ENCODE measurements at regions not wholly inside any gene's neighbourhood (a gene's known extent, or its start where the extent isn't known, plus 50 kb on each side); places are given as distances from the start of the nearest gene placed in this dataset.

DNA sequence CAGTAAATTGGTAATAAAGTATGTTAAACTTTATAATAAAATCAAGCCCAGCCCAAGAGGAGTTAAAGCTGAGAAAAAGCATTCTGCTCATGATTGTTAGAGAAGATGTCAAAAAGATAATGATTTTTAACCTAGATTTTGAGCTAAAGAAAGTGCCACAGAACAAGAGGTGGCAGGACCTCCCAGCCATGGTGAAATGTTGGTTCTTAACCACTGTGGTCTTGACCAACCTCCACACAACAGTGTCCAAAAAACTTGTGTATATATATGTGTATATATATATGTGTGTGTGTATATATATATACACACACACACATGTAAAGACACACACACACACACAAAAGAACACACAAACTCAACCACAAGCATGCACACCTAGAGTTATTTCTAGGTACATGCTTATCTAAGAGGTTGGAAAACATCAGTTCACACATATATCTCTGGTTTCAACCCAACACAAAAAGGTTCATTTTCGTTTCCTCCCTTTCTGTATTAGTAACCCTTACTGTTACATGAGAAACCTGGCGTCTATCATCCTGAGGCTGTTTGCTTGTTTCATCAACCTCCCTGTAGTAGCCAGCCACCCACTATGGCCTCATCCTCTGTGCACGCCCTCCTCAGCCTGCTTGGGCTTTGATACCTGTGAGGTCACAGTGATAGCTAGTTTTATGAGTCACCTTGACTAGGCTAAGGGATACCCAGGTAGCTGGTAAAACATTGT is 631.8 kb upstream of the ID2 start:
- H4K20me1 ChIP-seq (replicated peaks; ENCODE audit: control insufficient read depth, insufficient read depth, low read length): no peaks in the 10 kb centered on the region
- TF ChIP-seq KDM5B (IDR thresholded peaks at IDR 0.05; ENCODE audit: insufficient replicate concordance, low read depth, low read length): no peak
- no peak for TF ChIP-seq ZNF589 (CRISPR knock-in tag; IDR thresholded peaks at IDR 0.05; ENCODE audit: low read depth)
- TF ChIP-seq NR3C1 (CRISPR knock-in tag; IDR thresholded peaks at IDR 0.05): no peak
- TF ChIP-seq, protein P1, sequence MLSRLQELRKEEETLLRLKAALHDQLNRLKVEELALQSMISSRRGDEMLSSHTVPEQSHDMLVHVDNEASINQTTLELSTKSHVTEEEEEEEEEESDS (CRISPR knock-in tag; IDR thresholded peaks at IDR 0.05): no peak
- TF ChIP-seq, protein P2, sequence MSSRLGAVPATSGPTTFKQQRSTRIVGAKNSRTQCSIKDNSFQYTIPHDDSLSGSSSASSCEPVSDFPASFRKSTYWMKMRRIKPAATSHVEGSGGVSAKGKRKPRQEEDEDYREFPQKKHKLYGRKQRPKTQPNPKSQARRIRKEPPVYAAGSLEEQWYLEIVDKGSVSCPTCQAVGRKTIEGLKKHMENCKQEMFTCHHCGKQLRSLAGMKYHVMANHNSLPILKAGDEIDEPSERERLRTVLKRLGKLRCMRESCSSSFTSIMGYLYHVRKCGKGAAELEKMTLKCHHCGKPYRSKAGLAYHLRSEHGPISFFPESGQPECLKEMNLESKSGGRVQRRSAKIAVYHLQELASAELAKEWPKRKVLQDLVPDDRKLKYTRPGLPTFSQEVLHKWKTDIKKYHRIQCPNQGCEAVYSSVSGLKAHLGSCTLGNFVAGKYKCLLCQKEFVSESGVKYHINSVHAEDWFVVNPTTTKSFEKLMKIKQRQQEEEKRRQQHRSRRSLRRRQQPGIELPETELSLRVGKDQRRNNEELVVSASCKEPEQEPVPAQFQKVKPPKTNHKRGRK (tag; IDR thresholded peaks at IDR 0.05): no peak
- TF ChIP-seq SAFB2 (IDR thresholded peaks at IDR 0.05; ENCODE audit: borderline replicate concordance, low read depth, low read length, severe bottlenecking): no peak
- no peak for TF ChIP-seq ZNF140 (CRISPR knock-in tag; IDR thresholded peaks at IDR 0.05)
- TF ChIP-seq, protein P3, sequence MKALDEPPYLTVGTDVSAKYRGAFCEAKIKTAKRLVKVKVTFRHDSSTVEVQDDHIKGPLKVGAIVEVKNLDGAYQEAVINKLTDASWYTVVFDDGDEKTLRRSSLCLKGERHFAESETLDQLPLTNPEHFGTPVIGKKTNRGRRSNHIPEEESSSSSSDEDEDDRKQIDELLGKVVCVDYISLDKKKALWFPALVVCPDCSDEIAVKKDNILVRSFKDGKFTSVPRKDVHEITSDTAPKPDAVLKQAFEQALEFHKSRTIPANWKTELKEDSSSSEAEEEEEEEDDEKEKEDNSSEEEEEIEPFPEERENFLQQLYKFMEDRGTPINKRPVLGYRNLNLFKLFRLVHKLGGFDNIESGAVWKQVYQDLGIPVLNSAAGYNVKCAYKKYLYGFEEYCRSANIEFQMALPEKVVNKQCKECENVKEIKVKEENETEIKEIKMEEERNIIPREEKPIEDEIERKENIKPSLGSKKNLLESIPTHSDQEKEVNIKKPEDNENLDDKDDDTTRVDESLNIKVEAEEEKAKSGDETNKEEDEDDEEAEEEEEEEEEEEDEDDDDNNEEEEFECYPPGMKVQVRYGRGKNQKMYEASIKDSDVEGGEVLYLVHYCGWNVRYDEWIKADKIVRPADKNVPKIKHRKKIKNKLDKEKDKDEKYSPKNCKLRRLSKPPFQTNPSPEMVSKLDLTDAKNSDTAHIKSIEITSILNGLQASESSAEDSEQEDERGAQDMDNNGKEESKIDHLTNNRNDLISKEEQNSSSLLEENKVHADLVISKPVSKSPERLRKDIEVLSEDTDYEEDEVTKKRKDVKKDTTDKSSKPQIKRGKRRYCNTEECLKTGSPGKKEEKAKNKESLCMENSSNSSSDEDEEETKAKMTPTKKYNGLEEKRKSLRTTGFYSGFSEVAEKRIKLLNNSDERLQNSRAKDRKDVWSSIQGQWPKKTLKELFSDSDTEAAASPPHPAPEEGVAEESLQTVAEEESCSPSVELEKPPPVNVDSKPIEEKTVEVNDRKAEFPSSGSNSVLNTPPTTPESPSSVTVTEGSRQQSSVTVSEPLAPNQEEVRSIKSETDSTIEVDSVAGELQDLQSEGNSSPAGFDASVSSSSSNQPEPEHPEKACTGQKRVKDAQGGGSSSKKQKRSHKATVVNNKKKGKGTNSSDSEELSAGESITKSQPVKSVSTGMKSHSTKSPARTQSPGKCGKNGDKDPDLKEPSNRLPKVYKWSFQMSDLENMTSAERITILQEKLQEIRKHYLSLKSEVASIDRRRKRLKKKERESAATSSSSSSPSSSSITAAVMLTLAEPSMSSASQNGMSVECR (CRISPR knock-in tag; IDR thresholded peaks at IDR 0.05): no peak
- TF ChIP-seq CHD2 (IDR thresholded peaks at IDR 0.05; ENCODE audit: low read depth, low read length): no peak
- no peak for TF ChIP-seq FOS (IDR thresholded peaks at IDR 0.05; ENCODE audit: extremely low read depth, insufficient read length)
- TF ChIP-seq, protein P4, sequence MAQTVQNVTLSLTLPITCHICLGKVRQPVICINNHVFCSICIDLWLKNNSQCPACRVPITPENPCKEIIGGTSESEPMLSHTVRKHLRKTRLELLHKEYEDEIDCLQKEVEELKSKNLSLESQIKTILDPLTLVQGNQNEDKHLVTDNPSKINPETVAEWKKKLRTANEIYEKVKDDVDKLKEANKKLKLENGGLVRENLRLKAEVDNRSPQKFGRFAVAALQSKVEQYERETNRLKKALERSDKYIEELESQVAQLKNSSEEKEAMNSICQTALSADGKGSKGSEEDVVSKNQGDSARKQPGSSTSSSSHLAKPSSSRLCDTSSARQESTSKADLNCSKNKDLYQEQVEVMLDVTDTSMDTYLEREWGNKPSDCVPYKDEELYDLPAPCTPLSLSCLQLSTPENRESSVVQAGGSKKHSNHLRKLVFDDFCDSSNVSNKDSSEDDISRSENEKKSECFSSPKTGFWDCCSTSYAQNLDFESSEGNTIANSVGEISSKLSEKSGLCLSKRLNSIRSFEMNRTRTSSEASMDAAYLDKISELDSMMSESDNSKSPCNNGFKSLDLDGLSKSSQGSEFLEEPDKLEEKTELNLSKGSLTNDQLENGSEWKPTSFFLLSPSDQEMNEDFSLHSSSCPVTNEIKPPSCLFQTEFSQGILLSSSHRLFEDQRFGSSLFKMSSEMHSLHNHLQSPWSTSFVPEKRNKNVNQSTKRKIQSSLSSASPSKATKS (CRISPR knock-in tag; IDR thresholded peaks at IDR 0.05): no peak
- TF ChIP-seq HCFC1 (IDR thresholded peaks at IDR 0.05; ENCODE audit: low read depth, low read length): no peak
- no peak for TF ChIP-seq SMAD1 (IDR thresholded peaks at IDR 0.05; ENCODE audit: low read depth, low read length, partially characterized antibody)

More for the DNA sequence above, 631.8 kb upstream of the ID2 start:
- no peak overlapping the region for H3K27ac ChIP-seq (ENCODE audit: extremely low read depth, low read depth, low read length)
- intact Hi-C loops (cut with micrococcal nuclease): no loop called here
- FAIRE-seq: no peak
- H3K9ac ChIP-seq (ENCODE audit: insufficient read depth in 1 of 2, low read depth in 2 of 2, low read length in 2 of 2): no peak overlapping the region
- no peaks in the 10 kb centered on the region; a peak in 1 of 5 replicates for H3K27me3 ChIP-seq (ENCODE audit: control insufficient read depth in 2 of 2, insufficient read depth in 2 of 2, low read length in 2 of 2)
- H3K9me3 ChIP-seq (replicated peaks; ENCODE audit: control insufficient read depth, insufficient read depth, low read depth, low read length): no peaks in the 10 kb centered on the region
- H3K9me1 ChIP-seq (ENCODE audit: control insufficient read depth, insufficient read depth, low read length): no peaks in the 10 kb centered on the region
- H3K36me3 ChIP-seq (ENCODE audit: control insufficient read depth, insufficient read depth, low read length): no peaks in the 10 kb centered on the region
- DNase-seq (ENCODE audit: extremely low read depth in 1 of 4, low spot score in 3 of 4): no peak
- H3K4me3 ChIP-seq: no peak overlapping the region
- in situ Hi-C loops (cut with MboI): no loop called here
- ChIA-PET CTCF (ENCODE audit: low intra/inter-chr PET ratio) (no interaction called here), POLR2A (no interaction called here)
- H3K4me2 ChIP-seq (ENCODE audit: insufficient read depth, low read length): no peak overlapping the region
- WGBS (ENCODE audit: insufficient coverage, low coverage, missing lambda C conversion rate): 0% methylated on average over 3 of the region's 3 CpGs
- BruUV-seq (replicated peaks): no TSS peak
- no peaks in the 10 kb centered on the region for H3K4me1 ChIP-seq (replicated peaks in 1 of 2; ENCODE audit: control insufficient read depth in 2 of 2, insufficient read depth in 2 of 2, low read length in 2 of 2)
- no peak for ATAC-seq
- no peak overlapping the region for H2AFZ ChIP-seq (ENCODE audit: low read depth, low read length)
- no peaks in the 10 kb centered on the region for H3K79me2 ChIP-seq (ENCODE audit: control insufficient read depth, insufficient read depth, low read length)

Data from K562 (cell line).